ENCODE measurements at regions not wholly inside any gene's neighbourhood (a gene's known extent, or its start where the extent isn't known, plus 50 kb on each side); places are given as distances from the start of the nearest gene placed in this dataset.

DNA sequence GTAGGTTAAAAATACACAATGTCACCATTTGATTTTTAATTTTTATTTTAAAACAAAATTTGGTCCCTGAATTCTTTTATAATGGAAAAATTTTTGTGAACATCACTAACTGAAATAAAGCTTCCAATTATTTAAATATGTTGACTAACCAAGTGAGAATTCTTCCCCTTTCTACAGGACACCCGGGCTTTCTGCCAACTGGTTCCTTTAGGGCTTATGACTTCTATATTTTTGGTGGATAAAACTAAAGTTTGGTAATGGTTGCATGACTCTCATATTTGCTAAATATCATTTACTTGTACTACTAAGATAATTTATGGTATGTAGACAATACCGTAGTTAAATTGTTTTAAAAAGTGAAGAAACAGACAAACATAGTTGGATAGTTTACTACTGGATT, 291.0 kb upstream of the DOK6 start:
- DNase-seq (ENCODE audit: extremely low read depth, low read depth) = no peak

- no peak for DNase-seq (ENCODE audit: extremely low read depth, low read depth)
Measured at GRCh38 chr18:69120833-69121232, 279.9 kb upstream of the DOK6 start.

DNA sequence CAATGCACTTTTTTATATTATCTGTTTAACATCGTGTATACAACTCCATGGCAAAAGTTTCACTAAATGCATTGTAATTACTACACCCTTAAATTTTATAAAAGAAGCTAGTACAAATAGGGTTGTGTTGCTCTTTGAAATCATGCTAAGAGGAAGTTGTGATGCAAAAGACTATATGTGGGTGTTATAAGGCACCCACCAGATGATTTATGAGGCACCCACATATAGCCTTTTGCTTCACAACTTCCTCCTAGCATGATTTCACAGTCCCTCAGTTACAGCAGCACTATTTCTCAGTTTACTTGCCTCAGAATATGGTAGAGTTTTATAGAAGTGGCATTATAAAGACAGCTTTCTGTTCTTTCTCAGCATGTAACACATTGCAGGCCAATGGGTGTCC, 277.3 kb upstream of the DOK6 start:
- DNase-seq (ENCODE audit: extremely low read depth, low read depth) = no peak

DNA sequence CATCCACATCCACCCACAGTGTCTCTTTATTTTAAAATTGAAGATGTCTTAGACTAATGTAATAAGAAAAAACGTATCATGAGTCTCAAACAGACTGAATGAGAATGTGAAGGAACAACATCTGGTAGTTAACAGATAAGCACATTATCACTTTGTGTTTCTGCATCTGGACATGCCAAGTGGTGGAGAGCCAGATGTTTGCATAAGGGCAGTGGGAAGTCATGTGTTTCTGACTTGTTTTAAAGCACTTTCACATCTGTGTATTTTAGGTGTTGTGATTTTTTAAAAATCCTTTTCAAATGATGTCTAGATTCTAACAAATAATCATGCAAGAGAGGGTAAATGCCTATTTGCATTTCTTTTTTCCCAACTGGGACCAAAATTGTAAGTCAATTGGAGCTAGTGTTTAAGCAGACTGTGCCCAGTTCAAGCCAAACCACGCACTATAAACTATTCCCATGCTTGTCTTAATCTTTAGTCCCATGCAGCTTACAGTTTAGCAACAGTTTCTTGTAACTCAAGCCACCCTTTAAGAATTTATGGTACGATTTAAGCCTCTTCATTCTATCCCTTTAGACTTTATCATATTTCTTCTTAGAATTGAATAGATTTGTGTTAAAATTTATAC, 272.7 kb upstream of the DOK6 start:
- no peak for DNase-seq (ENCODE audit: extremely low read depth, low read depth)

DNA sequence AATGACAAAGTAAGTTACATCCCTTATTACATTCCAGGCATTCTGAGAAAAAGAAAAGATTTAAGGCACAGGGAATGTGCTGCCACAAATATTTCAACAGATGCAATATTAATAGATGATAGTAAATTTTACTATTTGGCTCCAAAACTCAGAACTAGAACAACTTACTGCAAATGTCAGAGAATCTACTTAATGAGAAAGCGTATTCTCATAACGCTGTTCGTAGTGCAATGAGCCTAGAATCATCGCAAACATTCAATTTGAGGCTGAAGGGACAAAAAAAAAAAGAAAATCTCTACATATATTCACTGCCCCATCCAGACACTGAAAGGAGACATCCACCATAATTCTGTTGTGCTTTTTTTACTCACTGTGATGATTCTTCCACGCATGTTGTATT, 272.1 kb upstream of the DOK6 start:
- no peak for DNase-seq (ENCODE audit: extremely low read depth, low read depth)

DNA sequence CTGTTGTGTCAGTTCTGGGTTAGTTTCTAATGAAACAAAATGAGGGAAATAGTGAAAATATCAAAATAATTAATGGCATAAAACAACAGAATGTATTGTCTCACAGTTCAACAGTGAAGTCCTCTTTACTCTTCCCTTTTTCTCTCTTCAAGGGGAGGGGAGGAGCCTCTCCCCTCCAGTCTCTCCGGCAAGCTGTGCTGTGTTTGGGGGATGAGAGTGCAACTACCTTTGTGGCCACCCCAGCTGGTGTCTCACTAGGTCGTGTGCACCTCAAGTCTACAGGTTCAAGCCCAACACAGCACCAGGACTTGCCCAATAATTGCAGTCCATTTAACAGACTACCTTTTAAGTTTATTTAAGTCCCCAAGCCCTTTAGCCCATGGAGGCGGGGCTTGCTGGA, 271.7 kb upstream of the DOK6 start:
- DNase-seq (ENCODE audit: extremely low read depth, low read depth) = no peak

DNA sequence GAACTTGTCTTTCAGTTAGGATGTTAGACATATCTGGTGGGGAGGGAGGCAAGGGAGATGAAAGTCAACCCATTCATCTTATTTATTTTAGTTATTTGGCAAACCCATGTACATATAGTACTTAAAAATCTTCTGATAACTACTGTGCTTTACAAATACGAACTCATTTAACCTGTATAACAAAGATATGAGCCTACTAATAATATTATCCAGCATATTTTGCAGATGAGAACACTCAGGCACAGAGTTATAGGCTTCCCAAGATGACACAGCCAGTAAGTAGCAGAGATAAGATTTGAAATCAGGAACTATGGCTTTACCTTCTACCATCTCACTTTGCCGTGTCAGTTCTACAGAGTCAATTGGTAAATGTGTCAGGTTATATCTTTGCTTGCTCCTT, 262.6 kb upstream of the DOK6 start:
- DNase-seq (ENCODE audit: extremely low read depth, low read depth) = no peak

DNA sequence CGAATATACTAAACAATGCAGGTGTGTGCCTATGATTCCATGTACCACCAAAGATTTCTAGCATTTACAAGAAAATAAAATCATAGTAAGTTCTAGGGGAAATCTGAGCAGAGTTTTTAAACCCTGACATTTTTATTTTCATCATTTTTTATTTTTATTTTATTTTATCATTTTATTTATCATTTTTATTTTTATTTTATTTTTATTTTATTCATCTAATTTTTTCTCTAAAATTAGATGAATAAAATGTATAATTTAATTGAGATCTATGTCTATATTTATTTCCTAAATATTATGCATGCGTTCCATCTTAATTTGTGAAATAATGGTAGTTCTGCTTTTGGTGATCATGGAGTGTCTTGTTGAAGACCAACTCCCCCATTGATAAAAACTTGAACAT, 257.6 kb upstream of the DOK6 start:
- DNase-seq (ENCODE audit: extremely low read depth, low read depth) = no peak

GRCh38 chr18:69152436-69152835, 248.3 kb upstream of the DOK6 start:
- DNase-seq (ENCODE audit: extremely low read depth, low read depth) = no peak

DNA sequence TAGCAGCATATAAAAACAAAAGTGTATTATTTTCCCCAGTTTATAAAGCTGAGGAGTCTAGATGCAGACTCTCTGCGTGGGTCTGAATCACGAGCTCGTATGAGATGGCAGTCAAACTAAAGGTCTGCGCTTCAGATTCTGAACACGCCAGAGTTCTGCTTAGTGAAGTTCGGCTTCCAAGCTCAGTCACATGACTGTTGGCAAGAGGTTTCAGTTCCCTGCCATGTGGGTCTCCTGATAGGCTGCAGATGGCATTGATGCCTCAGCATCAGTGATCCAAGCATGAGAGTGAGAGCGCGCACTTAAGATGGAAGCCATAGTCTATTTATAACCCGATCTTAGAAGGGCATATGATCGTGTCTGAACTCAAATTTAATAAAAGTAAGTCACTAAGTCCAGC, 242.8 kb upstream of the DOK6 start:
- DNase-seq (ENCODE audit: extremely low read depth, low read depth) = no peak

- DNase-seq (ENCODE audit: extremely low read depth, low read depth) = no peak
Measured at GRCh38 chr18:69158944-69159343, 241.7 kb upstream of the DOK6 start.

DNA sequence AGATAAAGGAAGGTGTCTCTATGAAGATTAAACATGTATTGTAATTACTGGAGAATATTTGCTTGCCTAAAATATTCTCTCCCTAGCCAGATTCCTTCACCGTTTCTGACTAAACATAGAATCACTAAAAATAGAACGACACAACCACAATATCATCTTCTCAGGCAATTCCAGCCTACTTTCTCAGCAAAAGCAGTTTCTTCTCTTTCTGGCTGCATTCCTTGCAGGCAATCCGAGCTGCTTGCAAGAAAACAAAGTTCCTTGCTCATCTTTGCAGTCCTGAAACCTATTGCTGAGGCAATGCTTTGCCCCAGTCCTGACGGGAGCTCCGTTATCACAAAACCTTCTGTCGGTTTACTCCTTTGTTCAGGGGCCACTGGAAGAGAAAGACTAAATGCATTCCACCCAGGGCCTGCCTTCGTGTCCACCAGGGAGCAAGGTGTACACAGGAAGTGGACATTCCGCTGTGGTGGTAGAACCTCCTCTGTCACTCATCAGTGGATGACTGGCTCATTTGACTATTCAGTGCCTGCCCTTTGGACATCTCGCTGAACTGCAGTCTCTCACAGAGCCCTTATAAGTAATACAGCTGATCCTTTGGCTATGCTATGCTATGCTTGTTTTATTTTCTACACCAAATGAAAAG, 239.2 kb upstream of the DOK6 start:
- no peak for DNase-seq (ENCODE audit: extremely low read depth, low read depth)

- no peak for DNase-seq (ENCODE audit: extremely low read depth, low read depth)
Measured at GRCh38 chr18:69162649-69163048, 238.0 kb upstream of the DOK6 start.

GRCh38 chr18:69172046-69172445, 228.6 kb upstream of the DOK6 start:
- DNase-seq (ENCODE audit: extremely low read depth, low read depth) = no peak

- no peak for DNase-seq (ENCODE audit: extremely low read depth, low read depth)
Measured at GRCh38 chr18:69175681-69176080, 225.0 kb upstream of the DOK6 start.

- no peak for DNase-seq (ENCODE audit: extremely low read depth, low read depth)
Measured at GRCh38 chr18:69176741-69177140, 223.9 kb upstream of the DOK6 start.

GRCh38 chr18:69177702-69178101, 223.0 kb upstream of the DOK6 start:
- no peak for DNase-seq (ENCODE audit: extremely low read depth, low read depth)

- no peak for DNase-seq (ENCODE audit: extremely low read depth, low read depth)
Measured at GRCh38 chr18:69186162-69186561, 214.5 kb upstream of the DOK6 start.

- DNase-seq (ENCODE audit: extremely low read depth, low read depth) = no peak
Measured at GRCh38 chr18:69196336-69196735, 204.4 kb upstream of the DOK6 start.

DNA sequence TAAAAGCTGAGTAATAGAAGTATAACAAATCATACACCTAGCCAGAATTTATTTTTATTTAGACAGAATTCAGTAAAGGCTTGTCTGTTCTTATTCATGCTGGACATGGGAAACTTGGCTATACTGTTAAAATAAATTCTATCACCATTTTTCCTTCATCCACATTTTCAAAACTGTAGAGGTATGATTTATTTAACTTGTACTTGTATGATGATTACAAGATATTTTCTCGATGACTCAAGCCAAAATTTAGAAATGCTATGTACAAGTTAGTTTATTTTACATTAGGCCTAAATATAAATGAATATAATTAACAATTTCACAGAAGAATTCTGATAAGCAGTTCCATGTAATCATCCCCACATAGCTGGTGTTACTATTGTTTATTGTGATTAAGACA, 194.8 kb upstream of the DOK6 start:
- DNase-seq (ENCODE audit: extremely low read depth, low read depth) = no peak

- no peak for DNase-seq (ENCODE audit: extremely low read depth, low read depth)
Measured at GRCh38 chr18:69208545-69208944, 192.1 kb upstream of the DOK6 start.

- DNase-seq (ENCODE audit: extremely low read depth, low read depth) = no peak
Measured at GRCh38 chr18:69209761-69210160, 190.9 kb upstream of the DOK6 start.

DNA sequence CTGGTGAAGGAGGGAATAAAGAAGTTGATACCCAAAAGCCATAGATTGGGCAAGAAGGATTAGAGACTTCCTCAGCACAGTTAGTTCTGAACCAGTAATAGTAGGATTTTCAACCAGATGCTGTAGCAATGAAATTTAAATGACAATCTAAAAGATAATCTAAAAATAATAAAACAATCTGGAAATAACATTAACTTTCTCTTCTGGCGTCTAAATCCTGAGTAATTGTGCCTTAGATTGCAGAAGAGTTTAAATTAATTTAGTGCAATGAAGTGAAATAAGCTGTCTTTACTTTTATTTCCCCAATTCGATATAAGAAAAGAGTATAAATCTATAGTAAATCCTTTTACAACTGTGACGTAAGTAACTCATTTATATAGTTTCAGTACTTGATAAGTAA, 186.8 kb upstream of the DOK6 start:
- DNase-seq (ENCODE audit: extremely low read depth, low read depth) = no peak
